Panc1 (cell line): ENCODE measurements at regions not wholly inside any gene's neighbourhood (a gene's known extent, or its start where the extent isn't known, plus 50 kb on each side); places are given as distances from the start of the nearest gene placed in this dataset.
A peak's percentile ranks its signal among the peaks of the same experiment; 100 is the strongest.

Experiments used
- ATAC-seq: fragments of 200-7000 bp; cut with Tn5 transposase; 2 replicates; pipeline ENCODE4 v1.9.1; 2020; ENCODE audit warnings: mild to moderate bottlenecking, moderate library complexity
- BruUV-seq: library from RNA; stranded (reverse); fragments of 400-500 nt; replicated peaks from 2 replicates; lab custom pipeline; 2021; lab: Mats Ljungman, UMichigan
- CTCF ChIA-PET: fragments of 300-600 bp; sonication (Branson Sonifier 250); formaldehyde crosslinking; loops from one replicate; lab custom pipeline; 2022; ENCODE audit warnings: antibody characterized with exemption; lab: Charles Lee
- POLR2A ChIA-PET: fragments of 300-600 bp; sonication (Branson Sonifier 250); formaldehyde crosslinking; loops from one replicate; lab custom pipeline; 2022; ENCODE audit warnings: antibody characterized with exemption; lab: Charles Lee
- DNase-seq: peaks from one replicate; pipeline ENCODE4 v3.0.0-alpha.2; 2010; ENCODE audit warnings: low read depth, low spot score
- H3K27ac ChIP-seq: 2 replicates; pipeline ENCODE4 v1.5.1; 2011; ENCODE audit warnings: mild to moderate bottlenecking, low read length, inconsistent platforms
- H3K27me3 ChIP-seq: fragments of 200-500 bp; sonication (Bioruptor generic); 2 replicates; pipeline ENCODE4 v1.6.0; 2014; ENCODE audit warnings: low read length, inconsistent platforms; ENCODE audit not compliant: control insufficient read depth, insufficient read depth
- H3K36me3 ChIP-seq: fragments of 200-500 bp; sonication (Bioruptor generic); 2 replicates; pipeline ENCODE4 v1.5.1; 2014; ENCODE audit warnings: inconsistent platforms, mild to moderate bottlenecking, low read length, moderate library complexity; ENCODE audit not compliant: control insufficient read depth, insufficient read depth
- H3K4me1 ChIP-seq: 2 replicates; pipeline ENCODE4 v1.5.1; 2011; ENCODE audit warnings: inconsistent platforms, mild to moderate bottlenecking, low read length, moderate library complexity; ENCODE audit not compliant: control insufficient read depth, insufficient read depth
- H3K4me3 ChIP-seq, 2 experiments: 2 replicates each; pipeline ENCODE4 v1.5.1; 2011 to 2012; ENCODE audit warnings: low read depth in 2 of 2, low read length in 2 of 2, mild to moderate bottlenecking in 2 of 2, inconsistent platforms in 1 of 2, moderate library complexity in 1 of 2
- H3K9me3 ChIP-seq: fragments of 200-500 bp; sonication (Bioruptor generic); 2 replicates; pipeline ENCODE4 v1.5.1; 2014; ENCODE audit warnings: low read depth, mild to moderate bottlenecking, inconsistent platforms, low read length, moderate library complexity; ENCODE audit not compliant: control insufficient read depth, insufficient read depth
- POLR2AphosphoS5 ChIP-seq: IDR thresholded peaks from 2 replicates; pipeline ENCODE4 v1.6.1; 2012; ENCODE audit warnings: mild to moderate bottlenecking, low read depth, low read length, moderate library complexity
- SIN3A ChIP-seq: IDR thresholded peaks from 2 replicates; pipeline ENCODE4 v1.6.1; 2012; ENCODE audit warnings: low read depth, mild to moderate bottlenecking, low read length, moderate library complexity, borderline replicate concordance; ENCODE audit not compliant: insufficient read depth
- TCF7L2 ChIP-seq: IDR thresholded peaks from 2 replicates; pipeline ENCODE4 v1.6.1; 2011; ENCODE audit warnings: mild to moderate bottlenecking, low read depth, low read length, inconsistent platforms
- in situ Hi-C: cut with HindIII; loops from 2 replicates; pipeline ENCODE4 v1.10.0; 2016; ENCODE audit warnings: low sequenced_read_pairs, low pct_unique_long_range_greater_than_20kb
- intact Hi-C: fragments of 100-400 bp; cut with micrococcal nuclease; formaldehyde crosslinking; loops from one replicate; pipeline ENCODE4 v1.10.0; 2022; ENCODE audit not compliant: unreplicated experiment
- TF ChIP-seq, protein P1 (sequence below): fragments of 450-650 bp; IDR thresholded peaks from 2 replicates; pipeline ENCODE4 v1.5.1; 2017; ENCODE audit warnings: mild to moderate bottlenecking
- TF ChIP-seq, protein P2 (sequence below), 2 experiments: IDR thresholded peaks; 2 replicates each; pipeline ENCODE4 v1.6.1; 2011 to 2012; ENCODE audit warnings: low read depth in 2 of 2, control low read depth in 1 of 2, low read length in 1 of 2, mild to moderate bottlenecking in 1 of 2, moderate library complexity in 1 of 2; ENCODE audit not compliant: insufficient read depth in 1 of 2

DNA sequence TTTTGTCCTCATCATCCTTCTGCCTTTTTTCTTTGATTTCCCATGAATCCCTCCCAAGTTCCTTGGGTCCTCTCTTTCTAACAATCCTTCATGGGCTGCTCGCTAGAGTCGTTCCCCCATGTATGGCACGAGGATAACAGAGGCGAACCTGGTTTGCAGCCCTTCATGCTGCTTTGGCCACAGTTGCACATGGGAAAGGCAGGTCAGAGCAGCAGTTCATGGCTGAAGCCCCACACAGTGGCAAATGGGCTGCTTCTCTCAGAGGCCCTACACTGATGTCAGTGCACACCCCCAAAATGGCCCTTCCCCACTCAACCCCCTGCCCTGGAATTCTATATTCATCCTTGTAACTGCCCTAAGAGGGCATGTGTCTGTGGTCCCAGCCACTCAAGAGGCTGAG is 335.4 kb upstream of the IGF1R start:
- H3K27me3 ChIP-seq = peaks cover 4% of the 10 kb centered on the region; the same call in 1 of the 2 replicates
- CTCF ChIA-PET = interaction anchor here (0.6 kb wide), 1 partner anchor 793 kb away, joined by 5 read pairs; no protein-coding TSS in a partner anchor
- in situ Hi-C loops (no loop called here), intact Hi-C loops (no loop called here)
- H3K27ac ChIP-seq = no peak overlapping the region
- H3K36me3 ChIP-seq = no peaks in the 10 kb centered on the region
- POLR2A ChIA-PET = no interaction called here
- H3K4me1 ChIP-seq = no peaks in the 10 kb centered on the region
- H3K4me3 ChIP-seq = no peak overlapping the region
- peak; percentile 60 for ATAC-seq
- H3K9me3 ChIP-seq = peaks cover 5% of the 10 kb centered on the region; the same call in 1 of the 2 replicates
- BruUV-seq = no TSS peak
- DNase-seq = no peak
- TF ChIP-seq TCF7L2 = no peak
- no peak for TF ChIP-seq SIN3A
- TF ChIP-seq, protein P1, sequence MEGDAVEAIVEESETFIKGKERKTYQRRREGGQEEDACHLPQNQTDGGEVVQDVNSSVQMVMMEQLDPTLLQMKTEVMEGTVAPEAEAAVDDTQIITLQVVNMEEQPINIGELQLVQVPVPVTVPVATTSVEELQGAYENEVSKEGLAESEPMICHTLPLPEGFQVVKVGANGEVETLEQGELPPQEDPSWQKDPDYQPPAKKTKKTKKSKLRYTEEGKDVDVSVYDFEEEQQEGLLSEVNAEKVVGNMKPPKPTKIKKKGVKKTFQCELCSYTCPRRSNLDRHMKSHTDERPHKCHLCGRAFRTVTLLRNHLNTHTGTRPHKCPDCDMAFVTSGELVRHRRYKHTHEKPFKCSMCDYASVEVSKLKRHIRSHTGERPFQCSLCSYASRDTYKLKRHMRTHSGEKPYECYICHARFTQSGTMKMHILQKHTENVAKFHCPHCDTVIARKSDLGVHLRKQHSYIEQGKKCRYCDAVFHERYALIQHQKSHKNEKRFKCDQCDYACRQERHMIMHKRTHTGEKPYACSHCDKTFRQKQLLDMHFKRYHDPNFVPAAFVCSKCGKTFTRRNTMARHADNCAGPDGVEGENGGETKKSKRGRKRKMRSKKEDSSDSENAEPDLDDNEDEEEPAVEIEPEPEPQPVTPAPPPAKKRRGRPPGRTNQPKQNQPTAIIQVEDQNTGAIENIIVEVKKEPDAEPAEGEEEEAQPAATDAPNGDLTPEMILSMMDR = no peak
- TF ChIP-seq, protein P2, sequence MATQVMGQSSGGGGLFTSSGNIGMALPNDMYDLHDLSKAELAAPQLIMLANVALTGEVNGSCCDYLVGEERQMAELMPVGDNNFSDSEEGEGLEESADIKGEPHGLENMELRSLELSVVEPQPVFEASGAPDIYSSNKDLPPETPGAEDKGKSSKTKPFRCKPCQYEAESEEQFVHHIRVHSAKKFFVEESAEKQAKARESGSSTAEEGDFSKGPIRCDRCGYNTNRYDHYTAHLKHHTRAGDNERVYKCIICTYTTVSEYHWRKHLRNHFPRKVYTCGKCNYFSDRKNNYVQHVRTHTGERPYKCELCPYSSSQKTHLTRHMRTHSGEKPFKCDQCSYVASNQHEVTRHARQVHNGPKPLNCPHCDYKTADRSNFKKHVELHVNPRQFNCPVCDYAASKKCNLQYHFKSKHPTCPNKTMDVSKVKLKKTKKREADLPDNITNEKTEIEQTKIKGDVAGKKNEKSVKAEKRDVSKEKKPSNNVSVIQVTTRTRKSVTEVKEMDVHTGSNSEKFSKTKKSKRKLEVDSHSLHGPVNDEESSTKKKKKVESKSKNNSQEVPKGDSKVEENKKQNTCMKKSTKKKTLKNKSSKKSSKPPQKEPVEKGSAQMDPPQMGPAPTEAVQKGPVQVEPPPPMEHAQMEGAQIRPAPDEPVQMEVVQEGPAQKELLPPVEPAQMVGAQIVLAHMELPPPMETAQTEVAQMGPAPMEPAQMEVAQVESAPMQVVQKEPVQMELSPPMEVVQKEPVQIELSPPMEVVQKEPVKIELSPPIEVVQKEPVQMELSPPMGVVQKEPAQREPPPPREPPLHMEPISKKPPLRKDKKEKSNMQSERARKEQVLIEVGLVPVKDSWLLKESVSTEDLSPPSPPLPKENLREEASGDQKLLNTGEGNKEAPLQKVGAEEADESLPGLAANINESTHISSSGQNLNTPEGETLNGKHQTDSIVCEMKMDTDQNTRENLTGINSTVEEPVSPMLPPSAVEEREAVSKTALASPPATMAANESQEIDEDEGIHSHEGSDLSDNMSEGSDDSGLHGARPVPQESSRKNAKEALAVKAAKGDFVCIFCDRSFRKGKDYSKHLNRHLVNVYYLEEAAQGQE (IDR thresholded peaks at IDR 0.05; ENCODE audit: insufficient read depth in 1 of 2, low read depth in 2 of 2, low read length in 1 of 2) = no peak
- TF ChIP-seq POLR2AphosphoS5 = no peak

DNA sequence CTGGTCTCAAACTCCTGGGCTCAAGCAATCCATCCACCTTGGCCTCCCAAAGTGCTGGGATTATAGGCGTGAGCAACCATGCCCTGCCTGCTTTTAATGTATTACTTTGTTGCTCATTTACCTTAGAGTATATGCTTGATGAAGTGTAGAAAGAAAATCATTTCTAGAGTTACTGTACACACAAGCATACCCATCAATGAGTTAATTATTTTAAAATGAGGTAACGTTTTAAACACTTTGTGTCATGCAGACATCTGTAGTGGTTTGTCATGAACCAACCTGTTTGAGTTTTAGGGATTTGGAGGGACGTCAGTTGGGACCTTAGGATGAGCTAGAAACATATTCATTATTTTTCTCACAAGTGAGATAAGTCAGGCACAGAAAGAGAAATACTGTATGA is 332.4 kb upstream of the IGF1R start:
- no peak overlapping the region for H3K27ac ChIP-seq
- TF ChIP-seq, protein P1 = no peak
- no peak for TF ChIP-seq SIN3A
- TF ChIP-seq, protein P2 (IDR thresholded peaks at IDR 0.05; ENCODE audit: insufficient read depth in 1 of 2, low read depth in 2 of 2, low read length in 1 of 2) = no peak
- no peak for TF ChIP-seq POLR2AphosphoS5
- no peak for TF ChIP-seq TCF7L2
- no peaks in the 10 kb centered on the region for H3K4me1 ChIP-seq
- no peak for ATAC-seq
- no peak overlapping the region for H3K4me3 ChIP-seq
- no peaks in the 10 kb centered on the region for H3K27me3 ChIP-seq
- BruUV-seq = no TSS peak
- CTCF ChIA-PET = no interaction called here
- POLR2A ChIA-PET = interaction anchor here (0.5 kb wide), 1 partner anchor 9 kb away, joined by 3 read pairs; no protein-coding TSS in a partner anchor
- no peaks in the 10 kb centered on the region for H3K36me3 ChIP-seq
- DNase-seq = no peak
- in situ Hi-C loops = no loop called here
- intact Hi-C loops = no loop called here
- peaks cover under 1% of the 10 kb centered on the region; the same call in 1 of the 2 replicates for H3K9me3 ChIP-seq
